ENCODE measurements at regions not wholly inside any gene's neighbourhood (a gene's known extent, or its start where the extent isn't known, plus 50 kb on each side); places are given as distances from the start of the nearest gene placed in this dataset.
"Not testable (repeated sequence)": the region's sequence is repeated elsewhere in the genome, so short reads cannot be mapped to it uniquely, and the experiment has no call there.

- DNase-seq (ENCODE audit: low read depth, low spot score) = no peak
These were observed 1620.4 kb upstream of the CELF4 start for GRCh38 chr18:39186008-39186407.

GRCh38 chr18:39184176-39184575, 1618.6 kb upstream of the CELF4 start:
- DNase-seq (ENCODE audit: low read depth, low spot score) = no peak

DNA sequence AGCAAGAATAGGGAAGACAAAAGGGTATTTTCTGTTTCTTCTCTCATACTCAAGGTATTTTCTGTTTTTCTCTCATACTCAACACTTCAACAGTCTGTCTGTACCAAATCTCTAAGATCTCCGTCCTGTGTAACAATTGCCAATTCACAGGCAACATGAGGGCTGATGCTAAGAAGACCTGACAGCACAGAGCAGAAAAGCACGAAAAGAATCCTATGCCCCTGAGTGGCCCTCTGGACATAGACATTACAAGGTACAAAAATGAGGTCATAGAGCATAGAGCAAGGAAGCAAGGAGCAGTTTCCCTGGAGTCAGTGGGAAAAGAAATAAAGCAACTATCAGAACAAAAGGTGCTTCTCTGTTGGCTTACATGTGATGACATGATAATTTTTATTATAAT, 1612.6 kb upstream of the CELF4 start:
- no peak for DNase-seq (ENCODE audit: low read depth, low spot score)

- no peak for DNase-seq (ENCODE audit: low read depth, low spot score)
These were observed 1607.3 kb upstream of the CELF4 start for GRCh38 chr18:39172695-39173421.

- no peak for DNase-seq (ENCODE audit: low read depth, low spot score)
These were observed 1603.1 kb upstream of the CELF4 start for GRCh38 chr18:39168723-39169122.

GRCh38 chr18:39167990-39168389, 1602.4 kb upstream of the CELF4 start:
- no peak for DNase-seq (ENCODE audit: low read depth, low spot score)

DNA sequence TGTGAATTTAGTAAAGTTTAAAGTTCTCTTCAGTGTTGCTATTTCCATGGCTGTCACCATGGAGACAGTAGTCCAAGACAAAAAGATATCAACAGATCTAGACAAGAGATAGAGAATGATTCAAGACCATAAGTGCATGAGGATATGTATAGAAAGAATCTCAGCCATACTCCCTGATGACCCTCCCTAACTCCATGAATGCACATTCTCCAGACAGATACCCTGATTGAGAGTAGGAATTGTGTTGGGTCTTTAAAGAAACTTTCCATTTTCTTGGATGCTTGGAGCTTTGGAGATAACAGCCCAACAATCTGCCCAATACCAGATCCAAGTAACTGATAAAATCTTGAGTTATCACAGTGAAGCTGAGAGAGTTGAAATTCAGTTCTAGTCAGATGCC, 1601.2 kb upstream of the CELF4 start:
- DNase-seq (ENCODE audit: low read depth, low spot score) = no peak

DNA sequence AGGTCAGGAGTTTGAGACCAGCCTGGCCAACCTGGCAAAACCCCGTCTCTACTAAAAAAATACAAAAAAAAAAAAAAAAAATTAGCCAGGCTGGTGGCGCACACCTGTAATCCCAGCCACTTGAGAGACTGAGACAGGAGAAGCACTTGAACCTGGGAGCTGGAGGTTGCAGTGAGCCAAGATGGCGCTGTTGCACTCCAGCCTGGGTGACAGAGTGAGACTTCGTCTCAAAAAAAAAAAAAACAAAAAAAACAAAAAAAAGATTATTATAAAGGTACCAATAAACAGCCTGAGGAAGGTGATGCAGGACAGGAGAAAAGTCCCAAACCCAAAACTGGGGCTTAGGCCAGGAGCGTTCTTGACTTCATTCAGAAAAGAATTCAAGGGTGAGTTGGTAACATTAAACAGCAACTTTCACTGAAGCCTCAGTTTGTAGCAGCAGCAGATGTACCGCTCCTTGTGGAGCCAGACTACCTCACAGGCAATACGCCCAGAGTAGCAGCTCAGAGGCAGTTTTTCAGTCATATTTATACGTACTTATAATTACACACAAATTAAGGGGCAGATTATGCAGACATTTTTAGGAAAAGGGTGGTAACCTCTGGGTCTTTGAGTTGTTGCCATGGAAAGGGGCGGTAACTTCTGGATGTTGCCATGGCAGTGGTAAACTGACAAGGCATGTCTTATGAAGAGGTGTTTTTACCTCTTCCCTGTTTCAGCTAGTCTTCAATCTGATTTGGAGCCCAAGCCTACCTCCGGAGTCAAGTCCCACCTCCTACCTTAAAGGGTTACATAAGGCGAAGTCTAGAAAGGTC, 1596.6 kb upstream of the CELF4 start:
- DNase-seq (ENCODE audit: low read depth, low spot score) = no peak

DNA sequence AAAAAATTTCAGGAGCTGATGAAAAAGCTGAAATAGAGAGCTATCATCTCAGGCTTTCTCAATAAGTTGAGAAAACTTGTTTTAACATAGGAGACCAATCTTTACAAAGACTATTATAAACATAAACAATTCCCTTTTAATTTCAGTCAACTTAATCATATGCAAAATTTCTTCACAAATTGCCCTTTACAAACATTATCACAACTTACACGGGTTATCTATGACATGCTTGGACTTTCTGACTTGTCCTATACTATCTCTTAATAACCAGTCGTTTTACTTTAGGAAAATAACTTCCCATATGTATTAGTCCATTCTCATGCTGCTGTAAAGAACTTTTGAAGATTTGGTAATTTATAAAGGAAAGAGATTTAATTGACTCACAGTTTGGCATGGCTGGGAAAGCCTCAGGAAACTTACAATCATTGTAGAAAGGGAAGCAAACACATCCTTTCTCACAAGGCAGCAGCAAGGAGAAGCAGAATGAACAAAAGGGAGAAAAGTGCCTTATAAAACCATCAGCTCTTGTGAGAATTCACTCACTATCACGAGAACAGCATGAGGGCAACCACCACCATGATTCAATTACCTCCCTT, 1583.7 kb upstream of the CELF4 start:
- no peak for DNase-seq (ENCODE audit: low read depth, low spot score)

DNA sequence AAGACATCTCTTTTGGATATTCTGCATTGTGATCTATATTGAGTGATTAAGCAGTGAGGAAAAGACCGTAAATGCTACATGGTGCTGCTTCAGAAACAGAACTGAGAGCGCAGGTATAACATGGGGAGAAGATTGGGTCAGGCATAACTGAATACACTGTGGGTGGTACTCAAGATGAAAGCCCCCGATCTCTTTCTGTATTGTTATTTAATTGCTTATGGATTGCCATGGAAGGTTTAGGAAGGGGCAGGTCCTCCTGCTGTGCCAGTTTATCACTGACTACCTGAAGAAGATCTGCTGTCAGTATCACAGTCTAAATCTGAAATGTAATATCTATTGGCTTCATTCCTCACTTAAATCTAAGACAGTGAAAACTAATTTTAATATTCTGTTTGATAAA, 1568.7 kb upstream of the CELF4 start:
- DNase-seq (ENCODE audit: low read depth, low spot score) = no peak

- DNase-seq (ENCODE audit: low read depth, low spot score) = not testable (repeated sequence)
These were observed 1561.9 kb upstream of the CELF4 start for GRCh38 chr18:39127538-39127937.

GRCh38 chr18:39113790-39114189, 1548.2 kb upstream of the CELF4 start:
- no peak for DNase-seq (ENCODE audit: low read depth, low spot score)

- no peak for DNase-seq (ENCODE audit: low read depth, low spot score)
These were observed 1539.5 kb upstream of the CELF4 start for GRCh38 chr18:39105104-39105503.

- DNase-seq (ENCODE audit: low read depth, low spot score) = no peak
These were observed 1507.4 kb upstream of the CELF4 start for GRCh38 chr18:39072970-39073369.

DNA sequence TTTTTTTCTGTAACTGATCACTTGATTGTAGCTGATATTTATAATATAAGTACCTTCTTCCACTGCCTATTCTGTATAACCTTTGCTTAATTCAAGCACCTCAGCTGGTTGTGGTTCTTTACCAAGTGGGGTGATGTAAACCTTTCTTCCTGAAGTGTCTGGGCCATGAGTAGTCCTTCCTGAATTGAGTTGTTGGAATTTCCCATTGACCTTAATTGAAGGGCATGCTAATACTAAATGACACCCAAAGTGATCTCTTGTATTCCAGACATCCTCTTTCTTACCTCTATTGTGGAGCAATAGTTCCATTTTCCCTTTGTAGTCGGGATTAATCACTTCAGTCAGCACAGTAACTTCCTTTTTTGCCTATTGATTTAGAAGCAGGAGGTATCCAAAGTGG, 1496.8 kb upstream of the CELF4 start:
- no peak for DNase-seq (ENCODE audit: low read depth, low spot score)

DNA sequence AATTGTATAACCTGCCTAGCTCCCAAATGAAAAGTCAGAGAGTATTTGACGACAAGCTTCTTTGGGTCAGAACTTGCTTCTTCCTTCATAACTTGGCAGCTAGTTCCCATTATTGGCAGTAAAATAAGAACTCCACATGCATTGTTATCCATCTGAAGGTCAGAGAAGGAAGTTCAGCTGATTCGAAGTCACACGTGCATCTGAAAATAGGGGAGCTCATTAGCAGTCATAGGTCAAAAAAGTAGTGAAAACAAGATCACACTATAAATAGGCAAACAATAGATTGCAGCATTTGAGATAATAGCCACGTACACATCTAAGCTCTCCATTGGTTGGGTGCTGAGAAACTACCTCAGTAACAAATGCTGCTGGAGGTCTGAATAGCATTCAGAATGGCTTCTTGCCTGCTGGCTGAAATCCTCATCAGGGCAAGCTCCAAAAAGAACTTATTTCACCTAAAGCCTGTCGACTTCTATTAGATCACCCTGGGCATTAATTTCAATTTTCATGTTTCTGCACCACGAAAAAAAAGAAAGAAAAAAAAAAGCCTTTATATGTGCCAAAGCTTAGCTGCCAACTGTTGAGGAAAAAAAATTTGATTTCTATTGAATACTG, 1492.9 kb upstream of the CELF4 start:
- DNase-seq (ENCODE audit: low read depth, low spot score) = no peak

- no peak for DNase-seq (ENCODE audit: low read depth, low spot score)
These were observed 1491.9 kb upstream of the CELF4 start for GRCh38 chr18:39057423-39058064.

DNA sequence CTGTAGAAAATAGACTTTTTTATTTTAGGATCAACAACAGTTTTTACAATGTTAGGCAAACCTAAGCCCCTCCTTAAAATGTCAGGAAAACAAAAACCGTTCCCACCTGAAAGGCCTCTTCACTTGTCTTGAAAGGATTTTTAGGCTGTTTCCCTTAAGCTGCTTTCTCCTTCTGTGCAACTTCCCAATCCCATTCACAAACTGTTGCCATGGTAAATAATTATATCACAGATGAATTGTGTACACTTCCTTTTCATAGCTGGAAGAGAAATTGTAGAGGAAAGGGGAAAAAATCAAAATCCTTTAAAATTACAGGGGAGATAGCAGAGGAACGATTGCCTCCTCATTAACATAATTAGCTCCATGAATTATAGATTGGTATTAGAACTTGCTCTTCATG, 1488.0 kb upstream of the CELF4 start:
- DNase-seq (ENCODE audit: low read depth, low spot score) = no peak

DNA sequence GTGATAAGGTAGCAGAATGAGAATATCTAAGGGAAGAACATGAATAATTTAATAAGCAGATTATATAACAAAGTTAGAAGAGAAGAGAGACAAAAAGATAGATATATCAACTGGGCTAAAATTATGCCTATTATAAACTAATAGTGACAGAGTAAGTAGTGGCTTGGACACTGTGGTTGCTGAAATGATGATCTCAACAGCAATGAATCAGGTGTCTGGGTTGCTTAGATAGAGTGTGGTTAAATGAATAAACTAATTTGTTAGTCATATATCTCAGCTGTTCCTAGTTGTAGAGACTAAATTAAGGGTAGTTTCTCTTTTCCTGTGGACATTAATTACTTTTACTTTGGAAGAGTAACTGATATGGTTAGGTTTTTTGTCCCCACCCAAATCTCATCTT, 1485.4 kb upstream of the CELF4 start:
- no peak for DNase-seq (ENCODE audit: low read depth, low spot score)

- no peak for DNase-seq (ENCODE audit: low read depth, low spot score)
These were observed 1474.2 kb upstream of the CELF4 start for GRCh38 chr18:39039813-39040212.

- no peak for DNase-seq (ENCODE audit: low read depth, low spot score)
These were observed 1472.3 kb upstream of the CELF4 start for GRCh38 chr18:39037925-39038324.

DNA sequence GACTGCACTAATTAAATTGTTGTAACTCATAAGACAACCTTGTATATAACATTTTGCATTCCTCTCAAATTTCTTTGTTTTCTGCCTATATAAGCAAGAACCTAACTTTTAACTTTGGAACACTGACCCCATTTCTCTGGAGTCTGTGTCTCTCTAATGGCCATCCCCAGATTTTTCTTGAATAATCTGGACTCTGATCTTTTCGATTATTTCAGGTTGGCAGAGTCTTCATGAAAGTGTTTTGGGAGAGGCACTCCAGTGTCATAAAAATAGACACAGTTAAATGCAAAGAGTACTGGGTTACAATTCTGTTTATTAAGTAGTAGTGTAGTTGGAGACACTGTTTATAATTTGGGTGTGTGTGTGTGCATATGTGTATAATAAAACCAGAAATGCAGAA, 1467.7 kb upstream of the CELF4 start:
- DNase-seq (ENCODE audit: low read depth, low spot score) = no peak

All from smooth muscle cell of the brain vasculature (primary cell).